Neural progenitor cell (in vitro differentiated cells): ENCODE measurements at regions not wholly inside any gene's neighbourhood (a gene's known extent, or its start where the extent isn't known, plus 50 kb on each side); places are given as distances from the start of the nearest gene placed in this dataset.

Experiments used
- DNase-seq: peaks from one replicate; pipeline ENCODE4 v3.0.0-alpha.2; 2016; ENCODE audit warnings: low spot score
- H2AFZ ChIP-seq: fragments of 200-600 bp; sonication (generic); replicated peaks from 2 replicates; pipeline ENCODE4 v1.6.1; 2016; ENCODE audit warnings: antibody characterized with exemption
- H3F3A ChIP-seq: fragments of 200-600 bp; sonication (generic); 2 replicates; pipeline ENCODE4 v1.6.1; 2016; ENCODE audit warnings: antibody characterized with exemption, low read depth
- H3K27ac ChIP-seq: fragments of 200-600 bp; sonication (generic); 2 replicates; pipeline ENCODE4 v1.5.1; 2016; ENCODE audit warnings: mild to moderate bottlenecking
- H3K27me3 ChIP-seq: fragments of 200-600 bp; sonication (generic); 2 replicates; pipeline ENCODE4 v1.6.1; 2016; ENCODE audit warnings: mild to moderate bottlenecking, moderate library complexity
- H3K36me3 ChIP-seq: fragments of 200-600 bp; sonication (generic); 2 replicates; pipeline ENCODE4 v1.5.1; 2016
- H3K4me1 ChIP-seq: fragments of 200-600 bp; sonication (generic); 2 replicates; pipeline ENCODE4 v1.6.1; 2016; ENCODE audit warnings: mixed run types
- H3K4me2 ChIP-seq: fragments of 200-600 bp; sonication (generic); 2 replicates; pipeline ENCODE4 v1.6.1; 2016
- H3K4me3 ChIP-seq: fragments of 200-600 bp; sonication (generic); 2 replicates; pipeline ENCODE4 v1.5.1; 2016
- H3K79me2 ChIP-seq: fragments of 200-600 bp; sonication (generic); 2 replicates; pipeline ENCODE4 v1.6.1; 2016; ENCODE audit warnings: low read depth
- H3K9ac ChIP-seq: fragments of 200-600 bp; sonication (generic); 2 replicates; pipeline ENCODE4 v1.6.1; 2016
- H3K9me3 ChIP-seq: fragments of 200-600 bp; sonication (generic); 2 replicates; pipeline ENCODE4 v1.5.1; 2016; ENCODE audit warnings: low read depth
- H4K20me1 ChIP-seq: fragments of 200-600 bp; sonication (generic); 2 replicates; pipeline ENCODE4 v1.6.1; 2016; ENCODE audit warnings: low read depth
- H3K27ac Mint-ChIP-seq: 3 replicates; pipeline ENCODE4 v1.8.0; 2021; ENCODE audit warnings: mixed read lengths
- H3K27me3 Mint-ChIP-seq: 2 replicates; pipeline ENCODE4 v1.8.0; 2022; ENCODE audit warnings: low read depth, mild to moderate bottlenecking, inconsistent platforms, moderate library complexity, mixed read lengths; ENCODE audit not compliant: insufficient read depth
- H3K36me3 Mint-ChIP-seq: 3 replicates; pipeline ENCODE4 v1.8.0; 2021; ENCODE audit warnings: mixed read lengths
- H3K4me1 Mint-ChIP-seq: 3 replicates; pipeline ENCODE4 v1.8.0; 2021; ENCODE audit warnings: mixed read lengths
- H3K4me3 Mint-ChIP-seq: 3 replicates; pipeline ENCODE4 v1.8.0; 2021; ENCODE audit warnings: mild to moderate bottlenecking, moderate library complexity, mixed read lengths
- H3K9me3 Mint-ChIP-seq: 3 replicates; pipeline ENCODE4 v1.8.0; 2020; ENCODE audit warnings: mixed read lengths
- CTCF ChIP-seq: fragments of 200-600 bp; sonication (generic); IDR thresholded peaks from 2 replicates; pipeline ENCODE4 v1.5.1; 2017; ENCODE audit warnings: antibody characterized with exemption, mild to moderate bottlenecking
- EZH2 ChIP-seq: fragments of 200-600 bp; sonication (generic); IDR thresholded peaks from 2 replicates; pipeline ENCODE4 v1.6.1; 2017; ENCODE audit warnings: antibody characterized with exemption, mild to moderate bottlenecking, moderate library complexity
- EZH2phosphoT487 ChIP-seq: fragments of 200-600 bp; sonication (generic); IDR thresholded peaks from 2 replicates; pipeline ENCODE4 v1.6.1; 2017; ENCODE audit warnings: antibody characterized with exemption

DNA sequence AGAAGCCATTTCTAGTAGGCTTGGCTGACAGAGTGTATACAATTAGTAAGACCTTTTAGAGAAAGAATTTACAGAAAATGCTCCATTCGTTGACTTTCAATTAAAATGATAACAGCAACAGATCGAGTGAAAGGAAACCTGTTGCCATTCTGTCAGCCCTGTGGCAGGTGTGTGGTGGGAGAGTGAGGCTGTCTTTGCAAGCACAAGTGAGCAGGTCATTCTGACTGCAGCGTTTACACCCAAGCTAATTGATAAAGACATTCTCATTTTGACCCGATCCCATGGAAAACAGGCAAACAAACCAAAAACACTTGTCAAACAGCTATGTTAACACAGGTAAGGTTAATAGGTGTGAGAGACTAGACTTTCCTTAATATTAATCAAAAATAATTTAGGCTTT, 257.3 kb downstream of the PTBP2 start:
- H3K4me1 Mint-ChIP-seq: peaks cover 12% of the 10 kb centered on the region
- H3K27me3 Mint-ChIP-seq: peaks cover 5% of the 10 kb centered on the region
- Histone ChIP-seq H3K79me2 (no peaks in the 10 kb centered on the region), H3K4me2 (no peak overlapping the region), H4K20me1 (no peaks in the 10 kb centered on the region), H2AFZ (no peak overlapping the region), H3K27me3 (no peaks in the 10 kb centered on the region), H3K27ac (no peak overlapping the region), H3K4me3 (no peak overlapping the region), H3K36me3 (no peaks in the 10 kb centered on the region), H3K9me3 (no peaks in the 10 kb centered on the region), H3K4me1 (no peaks in the 10 kb centered on the region), H3K9ac (no peak overlapping the region), H3F3A (no peaks in the 10 kb centered on the region)
- peaks cover 5% of the 10 kb centered on the region for H3K9me3 Mint-ChIP-seq
- H3K27ac Mint-ChIP-seq: no peak overlapping the region
- no peak overlapping the region for H3K4me3 Mint-ChIP-seq
- TF ChIP-seq EZH2 (no peak), EZH2phosphoT487 (no peak), CTCF (no peak)
- no peaks in the 10 kb centered on the region for H3K36me3 Mint-ChIP-seq
- DNase-seq: no peak

GRCh38 chr1:96979304-96980268, 258.0 kb downstream of the PTBP2 start:
- Histone ChIP-seq H3K27me3 (no peaks in the 10 kb centered on the region), H3K9me3 (no peaks in the 10 kb centered on the region), H3K36me3 (no peaks in the 10 kb centered on the region), H3K4me3 (no peak overlapping the region), H2AFZ (peak overlapping the region; percentile 26), H3K79me2 (no peaks in the 10 kb centered on the region), H3K4me2 (no peak overlapping the region), H3K9ac (no peak overlapping the region), H3F3A (no peaks in the 10 kb centered on the region), H3K27ac (no peak overlapping the region), H3K4me1 (no peaks in the 10 kb centered on the region), H4K20me1 (no peaks in the 10 kb centered on the region)
- Mint-ChIP-seq H3K27ac (no peak overlapping the region), H3K9me3 (peaks cover 7% of the 10 kb centered on the region), H3K4me1 (peaks cover 12% of the 10 kb centered on the region), H3K27me3 (peaks cover 5% of the 10 kb centered on the region), H3K36me3 (no peaks in the 10 kb centered on the region), H3K4me3 (no peak overlapping the region)
- TF ChIP-seq EZH2phosphoT487 (no peak), EZH2 (no peak), CTCF (no peak)
- DNase-seq: no peak

GRCh38 chr1:96980448-96980847, 258.9 kb downstream of the PTBP2 start:
- no peak overlapping the region for H3K4me3 Mint-ChIP-seq
- peaks cover 14% of the 10 kb centered on the region for H3K9me3 Mint-ChIP-seq
- no peak for DNase-seq
- no peaks in the 10 kb centered on the region for H3K36me3 Mint-ChIP-seq
- Histone ChIP-seq H3K4me1 (no peaks in the 10 kb centered on the region), H3K4me2 (no peak overlapping the region), H3K9me3 (no peaks in the 10 kb centered on the region), H3F3A (no peaks in the 10 kb centered on the region), H2AFZ (no peak overlapping the region), H3K36me3 (no peaks in the 10 kb centered on the region), H3K79me2 (no peaks in the 10 kb centered on the region), H3K27ac (no peak overlapping the region), H3K9ac (no peak overlapping the region), H3K4me3 (no peak overlapping the region), H4K20me1 (no peaks in the 10 kb centered on the region), H3K27me3 (no peaks in the 10 kb centered on the region)
- H3K4me1 Mint-ChIP-seq: peaks cover 12% of the 10 kb centered on the region
- H3K27ac Mint-ChIP-seq: no peak overlapping the region
- peaks cover 5% of the 10 kb centered on the region for H3K27me3 Mint-ChIP-seq
- TF ChIP-seq CTCF: no peak
